ENCODE measurements at regions not wholly inside any gene's neighbourhood (a gene's known extent, or its start where the extent isn't known, plus 50 kb on each side); places are given as distances from the start of the nearest gene placed in this dataset.

GRCh38 chrX:20363275-20363674, 96.6 kb upstream of the RPS6KA3 start:
- Histone ChIP-seq H3K4me1 (no peaks in the 10 kb centered on the region), H3K36me3 (no peaks in the 10 kb centered on the region), H3K9me3 (no peaks in the 10 kb centered on the region), H3K27ac (no peak overlapping the region), H3K27me3 (no peaks in the 10 kb centered on the region), H3K4me3 (no peak overlapping the region)
- TF ChIP-seq, protein P1, sequence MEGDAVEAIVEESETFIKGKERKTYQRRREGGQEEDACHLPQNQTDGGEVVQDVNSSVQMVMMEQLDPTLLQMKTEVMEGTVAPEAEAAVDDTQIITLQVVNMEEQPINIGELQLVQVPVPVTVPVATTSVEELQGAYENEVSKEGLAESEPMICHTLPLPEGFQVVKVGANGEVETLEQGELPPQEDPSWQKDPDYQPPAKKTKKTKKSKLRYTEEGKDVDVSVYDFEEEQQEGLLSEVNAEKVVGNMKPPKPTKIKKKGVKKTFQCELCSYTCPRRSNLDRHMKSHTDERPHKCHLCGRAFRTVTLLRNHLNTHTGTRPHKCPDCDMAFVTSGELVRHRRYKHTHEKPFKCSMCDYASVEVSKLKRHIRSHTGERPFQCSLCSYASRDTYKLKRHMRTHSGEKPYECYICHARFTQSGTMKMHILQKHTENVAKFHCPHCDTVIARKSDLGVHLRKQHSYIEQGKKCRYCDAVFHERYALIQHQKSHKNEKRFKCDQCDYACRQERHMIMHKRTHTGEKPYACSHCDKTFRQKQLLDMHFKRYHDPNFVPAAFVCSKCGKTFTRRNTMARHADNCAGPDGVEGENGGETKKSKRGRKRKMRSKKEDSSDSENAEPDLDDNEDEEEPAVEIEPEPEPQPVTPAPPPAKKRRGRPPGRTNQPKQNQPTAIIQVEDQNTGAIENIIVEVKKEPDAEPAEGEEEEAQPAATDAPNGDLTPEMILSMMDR (IDR thresholded peaks at IDR 0.05) = no peak
- intact Hi-C loops (cut with DNase I) = no loop called here
- DNase-seq (ENCODE audit: low spot score in 2 of 2) = no peak

GRCh38 chrX:20362268-20363267, 95.9 kb upstream of the RPS6KA3 start:
- intact Hi-C loops (cut with DNase I) = no loop called here
- H3K27ac ChIP-seq = no peak overlapping the region
- H3K9me3 ChIP-seq = no peaks in the 10 kb centered on the region
- TF ChIP-seq, protein P1 (IDR thresholded peaks at IDR 0.05) = no peak
- no peaks in the 10 kb centered on the region for H3K27me3 ChIP-seq
- H3K4me1 ChIP-seq = no peaks in the 10 kb centered on the region
- DNase-seq (ENCODE audit: low spot score in 2 of 2) = no peak
- no peaks in the 10 kb centered on the region for H3K36me3 ChIP-seq
- H3K4me3 ChIP-seq = no peak overlapping the region

GRCh38 chrX:20361890-20362262, 95.2 kb upstream of the RPS6KA3 start:
- no peak for DNase-seq (ENCODE audit: low spot score in 2 of 2)
- TF ChIP-seq, protein P1 (IDR thresholded peaks at IDR 0.05) = no peak
- Histone ChIP-seq H3K4me3 (no peak overlapping the region), H3K9me3 (no peaks in the 10 kb centered on the region), H3K4me1 (no peaks in the 10 kb centered on the region), H3K36me3 (no peaks in the 10 kb centered on the region), H3K27me3 (no peaks in the 10 kb centered on the region), H3K27ac (no peak overlapping the region)
- intact Hi-C loops (cut with DNase I) = no loop called here

GRCh38 chrX:20361081-20361889, 94.6 kb upstream of the RPS6KA3 start:
- no peaks in the 10 kb centered on the region for H3K27me3 ChIP-seq

GRCh38 chrX:20355187-20355586, 88.5 kb upstream of the RPS6KA3 start:
- TF ChIP-seq, protein P1 (IDR thresholded peaks at IDR 0.05) = no peak
- no peaks in the 10 kb centered on the region for H3K27me3 ChIP-seq
- no peaks in the 10 kb centered on the region for H3K9me3 ChIP-seq
- H3K36me3 ChIP-seq = no peaks in the 10 kb centered on the region
- no peak for DNase-seq (ENCODE audit: low spot score in 2 of 2)
- H3K4me3 ChIP-seq = no peak overlapping the region
- no peak overlapping the region for H3K27ac ChIP-seq
- no peaks in the 10 kb centered on the region for H3K4me1 ChIP-seq
- intact Hi-C loops (cut with DNase I) = no loop called here

More at GRCh38 chrX:20361081-20361889, 94.6 kb upstream of the RPS6KA3 start:
- intact Hi-C loops (cut with DNase I) = no loop called here
- Histone ChIP-seq H3K9me3 (no peaks in the 10 kb centered on the region), H3K36me3 (no peaks in the 10 kb centered on the region), H3K4me1 (no peaks in the 10 kb centered on the region), H3K4me3 (no peak overlapping the region), H3K27ac (no peak overlapping the region)
- DNase-seq (ENCODE audit: low spot score in 2 of 2) = no peak
- TF ChIP-seq, protein P1 (IDR thresholded peaks at IDR 0.05) = no peak
